ENCODE measurements at regions not wholly inside any gene's neighbourhood (a gene's known extent, or its start where the extent isn't known, plus 50 kb on each side); places are given as distances from the start of the nearest gene placed in this dataset.

DNA sequence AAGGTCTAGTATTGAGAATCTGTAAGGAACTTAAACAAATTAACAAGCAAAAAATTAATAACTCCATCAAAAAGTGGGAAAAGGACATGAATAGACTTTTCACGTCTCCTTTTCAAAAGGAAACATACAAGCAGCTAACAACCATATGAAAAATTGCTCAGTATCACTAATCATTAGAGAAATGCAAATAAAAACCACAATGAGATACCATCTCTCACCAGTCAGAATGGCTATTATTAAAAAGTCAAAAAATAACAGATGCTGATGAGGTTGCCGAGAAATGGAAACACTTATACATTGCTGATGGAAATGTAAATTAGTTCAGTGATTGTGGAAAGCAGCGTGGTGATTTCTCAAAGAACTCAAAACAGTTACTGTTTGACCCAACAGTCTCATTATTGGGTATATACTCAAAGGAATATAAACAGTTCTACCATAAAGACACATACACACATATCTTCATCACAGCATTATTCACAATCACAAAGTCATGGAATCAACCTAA lies 410.4 kb upstream of the SMIM31 start:
- TF ChIP-seq, protein P1, sequence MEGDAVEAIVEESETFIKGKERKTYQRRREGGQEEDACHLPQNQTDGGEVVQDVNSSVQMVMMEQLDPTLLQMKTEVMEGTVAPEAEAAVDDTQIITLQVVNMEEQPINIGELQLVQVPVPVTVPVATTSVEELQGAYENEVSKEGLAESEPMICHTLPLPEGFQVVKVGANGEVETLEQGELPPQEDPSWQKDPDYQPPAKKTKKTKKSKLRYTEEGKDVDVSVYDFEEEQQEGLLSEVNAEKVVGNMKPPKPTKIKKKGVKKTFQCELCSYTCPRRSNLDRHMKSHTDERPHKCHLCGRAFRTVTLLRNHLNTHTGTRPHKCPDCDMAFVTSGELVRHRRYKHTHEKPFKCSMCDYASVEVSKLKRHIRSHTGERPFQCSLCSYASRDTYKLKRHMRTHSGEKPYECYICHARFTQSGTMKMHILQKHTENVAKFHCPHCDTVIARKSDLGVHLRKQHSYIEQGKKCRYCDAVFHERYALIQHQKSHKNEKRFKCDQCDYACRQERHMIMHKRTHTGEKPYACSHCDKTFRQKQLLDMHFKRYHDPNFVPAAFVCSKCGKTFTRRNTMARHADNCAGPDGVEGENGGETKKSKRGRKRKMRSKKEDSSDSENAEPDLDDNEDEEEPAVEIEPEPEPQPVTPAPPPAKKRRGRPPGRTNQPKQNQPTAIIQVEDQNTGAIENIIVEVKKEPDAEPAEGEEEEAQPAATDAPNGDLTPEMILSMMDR (IDR thresholded peaks at IDR 0.05) = no peak
- TF ChIP-seq ZFX (IDR thresholded peaks at IDR 0.05; ENCODE audit: borderline replicate concordance) = no peak

All from 22Rv1 (cell line).